ENCODE measurements at regions not wholly inside any gene's neighbourhood (a gene's known extent, or its start where the extent isn't known, plus 50 kb on each side); places are given as distances from the start of the nearest gene placed in this dataset.

DNA sequence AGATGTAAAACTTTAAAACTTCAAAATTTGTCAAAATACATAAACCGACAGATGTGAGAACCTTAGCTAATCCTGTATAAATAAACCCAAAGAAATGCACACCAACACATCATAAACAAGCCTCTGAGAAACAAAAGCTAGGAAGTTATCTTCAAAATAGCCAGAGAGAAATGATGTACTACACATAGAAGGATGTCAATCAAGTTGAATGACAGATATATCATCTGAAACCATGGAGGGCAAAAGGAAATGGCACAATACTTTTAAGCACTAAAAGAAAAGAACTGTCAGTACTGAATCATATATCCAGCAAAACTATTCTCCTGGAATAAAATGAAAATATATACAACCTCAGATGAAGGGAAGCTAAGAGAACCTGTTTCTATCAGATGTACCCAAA is 595.1 kb upstream of the PTGER4 start:
- DNase-seq (ENCODE audit: low read depth, low spot score): no peak
- TF ChIP-seq, protein P1, sequence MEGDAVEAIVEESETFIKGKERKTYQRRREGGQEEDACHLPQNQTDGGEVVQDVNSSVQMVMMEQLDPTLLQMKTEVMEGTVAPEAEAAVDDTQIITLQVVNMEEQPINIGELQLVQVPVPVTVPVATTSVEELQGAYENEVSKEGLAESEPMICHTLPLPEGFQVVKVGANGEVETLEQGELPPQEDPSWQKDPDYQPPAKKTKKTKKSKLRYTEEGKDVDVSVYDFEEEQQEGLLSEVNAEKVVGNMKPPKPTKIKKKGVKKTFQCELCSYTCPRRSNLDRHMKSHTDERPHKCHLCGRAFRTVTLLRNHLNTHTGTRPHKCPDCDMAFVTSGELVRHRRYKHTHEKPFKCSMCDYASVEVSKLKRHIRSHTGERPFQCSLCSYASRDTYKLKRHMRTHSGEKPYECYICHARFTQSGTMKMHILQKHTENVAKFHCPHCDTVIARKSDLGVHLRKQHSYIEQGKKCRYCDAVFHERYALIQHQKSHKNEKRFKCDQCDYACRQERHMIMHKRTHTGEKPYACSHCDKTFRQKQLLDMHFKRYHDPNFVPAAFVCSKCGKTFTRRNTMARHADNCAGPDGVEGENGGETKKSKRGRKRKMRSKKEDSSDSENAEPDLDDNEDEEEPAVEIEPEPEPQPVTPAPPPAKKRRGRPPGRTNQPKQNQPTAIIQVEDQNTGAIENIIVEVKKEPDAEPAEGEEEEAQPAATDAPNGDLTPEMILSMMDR (IDR thresholded peaks at IDR 0.05; ENCODE audit: low read depth, low read length): no peak
- in situ Hi-C loops (cut with HindIII; ENCODE audit: low sequenced_read_pairs): no loop called here
- H3K4me3 ChIP-seq (ENCODE audit: low read depth, low read length): no peak overlapping the region

DNA sequence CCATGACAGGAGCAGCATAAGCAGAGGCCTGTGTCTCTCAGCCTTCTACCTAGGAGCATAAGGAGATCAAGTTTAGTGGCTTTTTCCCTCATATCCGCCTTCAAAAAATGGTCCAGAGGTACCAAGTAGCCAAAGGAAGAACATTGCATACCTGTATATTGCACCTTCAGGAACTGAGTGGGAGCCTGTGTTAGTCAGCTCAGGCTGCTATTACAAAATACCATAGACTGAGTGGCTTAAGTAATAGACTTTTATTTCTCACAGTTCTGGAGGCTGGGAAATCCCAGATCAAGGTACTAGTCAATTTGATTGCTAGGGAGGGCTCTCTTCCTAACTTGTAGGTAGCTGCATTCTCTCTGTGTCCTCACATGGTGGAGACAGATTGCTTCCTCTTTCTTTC is 597.4 kb upstream of the PTGER4 start:
- H3K4me3 ChIP-seq (ENCODE audit: low read depth, low read length): no peak overlapping the region
- no peak for DNase-seq (ENCODE audit: low read depth, low spot score)
- in situ Hi-C loops (cut with HindIII; ENCODE audit: low sequenced_read_pairs): no loop called here
- TF ChIP-seq, protein P1 (IDR thresholded peaks at IDR 0.05; ENCODE audit: low read depth, low read length): no peak

DNA sequence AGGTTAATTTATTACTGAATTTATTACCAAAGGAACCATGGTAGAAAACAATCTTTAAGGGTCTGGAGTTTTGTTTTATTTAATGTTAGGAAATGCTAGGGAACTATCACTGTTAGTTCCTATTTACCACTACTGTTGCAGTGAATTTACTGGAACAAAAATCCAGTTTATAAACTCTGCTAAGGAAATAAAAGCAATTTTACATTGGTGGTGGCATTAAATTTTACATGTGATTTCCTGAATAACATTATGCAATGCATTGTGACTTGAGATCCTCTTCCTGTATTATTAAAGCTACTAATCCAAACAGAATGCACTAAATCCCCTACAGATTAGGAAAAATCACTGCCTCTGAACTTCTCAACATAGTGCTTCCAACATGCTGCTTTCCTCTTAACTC is 599.5 kb upstream of the PTGER4 start:
- H3K4me3 ChIP-seq (ENCODE audit: low read depth, low read length): no peak overlapping the region
- in situ Hi-C loops (cut with HindIII; ENCODE audit: low sequenced_read_pairs): no loop called here
- TF ChIP-seq, protein P1 (IDR thresholded peaks at IDR 0.05; ENCODE audit: low read depth, low read length): no peak
- no peak for DNase-seq (ENCODE audit: low read depth, low spot score)

DNA sequence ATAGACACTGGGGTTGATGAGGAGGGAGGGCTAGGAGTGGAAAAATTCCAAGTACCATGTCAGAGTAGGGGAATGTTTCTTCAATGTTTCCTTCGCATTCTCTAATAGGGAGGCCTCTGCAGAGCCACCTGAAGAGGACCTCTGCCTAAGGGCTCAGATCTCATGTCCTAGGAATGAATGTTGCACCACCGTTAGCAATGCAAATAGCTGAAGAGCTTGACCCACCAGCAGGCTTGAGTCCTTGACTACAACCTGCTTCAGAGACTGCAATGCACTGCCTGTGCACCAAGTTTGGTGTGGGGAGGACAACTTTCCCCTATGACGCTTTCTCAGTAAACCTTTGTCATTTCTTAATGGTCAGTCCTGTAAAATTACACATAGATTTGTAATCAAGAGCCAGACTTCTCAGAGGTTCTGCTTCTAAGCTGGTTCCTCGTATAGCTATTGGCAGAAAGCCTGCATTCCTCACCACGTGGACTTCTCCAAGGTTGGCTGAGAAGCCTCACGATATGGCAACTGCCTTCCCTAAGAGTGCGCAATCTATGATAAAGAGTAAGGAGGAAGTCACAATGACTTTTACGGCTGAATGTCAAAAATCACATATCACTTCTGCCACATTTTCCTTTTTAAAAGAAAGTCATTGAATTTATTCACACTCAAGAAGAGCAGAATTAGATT is 600.7 kb upstream of the PTGER4 start:
- in situ Hi-C loops (cut with HindIII; ENCODE audit: low sequenced_read_pairs): no loop called here
- TF ChIP-seq, protein P1 (IDR thresholded peaks at IDR 0.05; ENCODE audit: low read depth, low read length): no peak
- no peak overlapping the region for H3K4me3 ChIP-seq (ENCODE audit: low read depth, low read length)
- DNase-seq (ENCODE audit: low read depth, low spot score): no peak

DNA sequence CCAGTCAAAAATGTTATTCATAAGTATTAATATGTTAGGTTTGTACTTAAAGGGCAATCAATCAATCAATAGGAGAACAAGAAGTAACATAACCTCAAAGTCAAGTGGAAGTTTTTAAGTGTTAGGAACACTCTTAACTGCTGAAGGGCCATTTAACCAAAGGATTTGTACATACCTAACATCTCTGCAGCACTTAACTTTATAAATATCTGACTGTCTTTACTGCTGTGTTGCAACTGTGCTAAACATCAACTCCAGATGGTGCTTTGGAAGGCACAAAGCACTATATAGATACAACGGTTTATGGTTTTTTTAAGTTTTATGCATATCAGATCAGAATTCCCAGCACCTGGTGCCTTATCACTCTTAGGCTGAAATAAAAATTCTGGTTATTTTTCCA is 604.9 kb upstream of the PTGER4 start:
- TF ChIP-seq, protein P1 (IDR thresholded peaks at IDR 0.05; ENCODE audit: low read depth, low read length): no peak
- DNase-seq (ENCODE audit: low read depth, low spot score): no peak
- H3K4me3 ChIP-seq (ENCODE audit: low read depth, low read length): no peak overlapping the region
- in situ Hi-C loops (cut with HindIII; ENCODE audit: low sequenced_read_pairs): no loop called here

DNA sequence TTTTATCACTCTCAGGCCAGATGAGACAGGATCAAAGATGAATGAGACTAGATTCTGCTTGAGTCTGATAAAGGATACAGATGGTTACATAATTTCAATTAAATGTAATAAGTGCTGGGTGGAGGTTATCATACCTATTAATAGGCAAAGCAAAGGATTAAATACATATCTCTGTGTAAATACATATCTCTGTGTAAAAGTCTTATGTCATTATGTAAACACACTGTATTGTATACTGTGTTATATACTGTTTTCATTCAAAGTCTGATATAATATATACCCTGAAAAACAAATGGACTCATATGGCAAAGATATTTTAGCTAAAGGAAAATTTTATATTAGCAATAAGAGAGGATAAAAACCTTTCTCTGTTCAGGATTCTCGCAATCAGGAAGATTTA is 605.8 kb upstream of the PTGER4 start:
- no peak for DNase-seq (ENCODE audit: low read depth, low spot score)
- TF ChIP-seq, protein P1 (IDR thresholded peaks at IDR 0.05; ENCODE audit: low read depth, low read length): no peak
- in situ Hi-C loops (cut with HindIII; ENCODE audit: low sequenced_read_pairs): no loop called here
- no peak overlapping the region for H3K4me3 ChIP-seq (ENCODE audit: low read depth, low read length)
